ENCODE measurements at regions not wholly inside any gene's neighbourhood (a gene's known extent, or its start where the extent isn't known, plus 50 kb on each side); places are given as distances from the start of the nearest gene placed in this dataset.

DNA sequence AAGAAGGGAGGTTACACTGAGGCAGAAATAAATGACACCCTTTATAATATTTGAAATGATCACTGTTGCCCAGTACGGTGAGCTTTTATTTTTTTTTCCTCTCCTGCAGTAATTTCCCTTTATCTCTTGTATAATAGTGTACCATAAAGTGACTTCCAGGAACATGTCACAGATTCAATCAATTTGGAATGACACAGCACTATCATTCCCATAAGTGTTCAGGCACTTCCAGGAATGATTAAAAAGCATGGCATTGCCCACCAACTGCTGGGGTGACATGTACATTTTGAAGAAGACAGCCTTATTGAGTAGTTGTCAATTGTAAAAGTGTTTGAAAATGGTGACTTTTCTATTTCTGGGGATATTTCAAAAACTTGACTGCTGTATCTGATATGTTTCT, 1700.9 kb upstream of the NUDT12 start:
- no peak overlapping the region for H3K4me2 ChIP-seq (ENCODE audit: low read length)
- H3K27me3 ChIP-seq (ENCODE audit: insufficient read depth, low read length) = no peaks in the 10 kb centered on the region
- H3K27ac ChIP-seq (ENCODE audit: low read depth, low read length) = no peak overlapping the region
- H3K36me3 ChIP-seq (ENCODE audit: insufficient read depth, low read length) = no peaks in the 10 kb centered on the region
- Mint-ChIP-seq H3K36me3 (ENCODE audit: low read depth, unreplicated experiment) (no peaks in the 10 kb centered on the region), H3K9me3 (ENCODE audit: unreplicated experiment) (no peaks in the 10 kb centered on the region), H3K4me3 (ENCODE audit: unreplicated experiment) (no peak overlapping the region), H3K27ac (ENCODE audit: unreplicated experiment) (no peak overlapping the region), H3K4me1 (ENCODE audit: low read depth, unreplicated experiment) (no peaks in the 10 kb centered on the region), H3K27me3 (ENCODE audit: low read depth, unreplicated experiment) (no peaks in the 10 kb centered on the region)
- DNase-seq (ENCODE audit: low read depth) (no peak), FAIRE-seq (no peak)
- H3K4me3 ChIP-seq (ENCODE audit: insufficient read depth, low read depth, low read length) = no peak overlapping the region
- no peak overlapping the region for H2AFZ ChIP-seq (ENCODE audit: low read depth, low read length)
- no peak overlapping the region for H3K9ac ChIP-seq (ENCODE audit: low read length)
- H3K79me2 ChIP-seq (ENCODE audit: insufficient read depth, low read length) = no peaks in the 10 kb centered on the region
- H4K20me1 ChIP-seq (ENCODE audit: insufficient read depth, low read length) = no peaks in the 10 kb centered on the region
- H3K4me1 ChIP-seq (ENCODE audit: insufficient read depth, low read length) = no peaks in the 10 kb centered on the region
- TF ChIP-seq EZH2 (IDR thresholded peaks at IDR 0.05; ENCODE audit: insufficient read depth, low read length) = no peak
- TF ChIP-seq, protein P1, sequence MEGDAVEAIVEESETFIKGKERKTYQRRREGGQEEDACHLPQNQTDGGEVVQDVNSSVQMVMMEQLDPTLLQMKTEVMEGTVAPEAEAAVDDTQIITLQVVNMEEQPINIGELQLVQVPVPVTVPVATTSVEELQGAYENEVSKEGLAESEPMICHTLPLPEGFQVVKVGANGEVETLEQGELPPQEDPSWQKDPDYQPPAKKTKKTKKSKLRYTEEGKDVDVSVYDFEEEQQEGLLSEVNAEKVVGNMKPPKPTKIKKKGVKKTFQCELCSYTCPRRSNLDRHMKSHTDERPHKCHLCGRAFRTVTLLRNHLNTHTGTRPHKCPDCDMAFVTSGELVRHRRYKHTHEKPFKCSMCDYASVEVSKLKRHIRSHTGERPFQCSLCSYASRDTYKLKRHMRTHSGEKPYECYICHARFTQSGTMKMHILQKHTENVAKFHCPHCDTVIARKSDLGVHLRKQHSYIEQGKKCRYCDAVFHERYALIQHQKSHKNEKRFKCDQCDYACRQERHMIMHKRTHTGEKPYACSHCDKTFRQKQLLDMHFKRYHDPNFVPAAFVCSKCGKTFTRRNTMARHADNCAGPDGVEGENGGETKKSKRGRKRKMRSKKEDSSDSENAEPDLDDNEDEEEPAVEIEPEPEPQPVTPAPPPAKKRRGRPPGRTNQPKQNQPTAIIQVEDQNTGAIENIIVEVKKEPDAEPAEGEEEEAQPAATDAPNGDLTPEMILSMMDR (IDR thresholded peaks at IDR 0.05; ENCODE audit: insufficient read depth, low read depth, low read length) = no peak
- no peaks in the 10 kb centered on the region for H3K9me3 ChIP-seq (ENCODE audit: insufficient read depth, low read depth, low read length)

DNA sequence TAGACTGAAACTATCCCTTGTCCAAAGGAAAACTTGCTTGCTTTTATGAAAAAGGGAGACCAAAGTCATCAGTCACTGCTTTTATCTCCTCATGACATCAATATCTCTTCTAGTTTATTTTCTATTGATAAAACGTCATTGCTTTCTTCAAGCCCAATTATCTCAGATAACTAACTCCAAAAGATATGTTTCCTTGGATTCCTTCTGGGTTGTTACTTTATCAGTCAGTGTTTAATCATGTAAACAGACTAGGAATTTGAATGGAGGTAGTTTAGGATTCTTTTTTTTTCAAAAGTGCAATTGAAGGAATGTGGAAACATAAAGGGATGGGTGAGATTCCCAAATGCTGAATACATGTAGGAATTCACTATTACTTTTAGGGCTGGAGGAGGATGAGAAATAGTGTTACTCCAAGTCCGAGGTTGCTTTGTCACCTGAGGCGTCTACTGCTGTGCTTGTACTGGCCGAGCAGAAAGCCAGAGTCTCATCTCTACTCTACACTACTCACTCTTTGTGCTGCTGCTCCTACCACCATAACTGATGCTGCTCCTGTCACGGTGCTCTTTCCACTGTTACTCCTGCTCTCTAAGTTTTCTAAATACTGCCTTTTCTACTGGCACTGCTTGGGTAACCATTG, 1697.1 kb upstream of the NUDT12 start:
- Histone ChIP-seq H3K4me1 (ENCODE audit: insufficient read depth, low read length) (no peaks in the 10 kb centered on the region), H4K20me1 (ENCODE audit: insufficient read depth, low read length) (no peaks in the 10 kb centered on the region), H3K27ac (ENCODE audit: low read depth, low read length) (no peak overlapping the region), H3K79me2 (ENCODE audit: insufficient read depth, low read length) (no peaks in the 10 kb centered on the region), H3K4me2 (ENCODE audit: low read length) (no peak overlapping the region), H3K27me3 (ENCODE audit: insufficient read depth, low read length) (no peaks in the 10 kb centered on the region), H3K9me3 (ENCODE audit: insufficient read depth, low read depth, low read length) (no peaks in the 10 kb centered on the region), H3K36me3 (ENCODE audit: insufficient read depth, low read length) (no peaks in the 10 kb centered on the region), H2AFZ (ENCODE audit: low read depth, low read length) (no peak overlapping the region), H3K4me3 (ENCODE audit: insufficient read depth, low read depth, low read length) (no peak overlapping the region), H3K9ac (ENCODE audit: low read length) (no peak overlapping the region)
- TF ChIP-seq, protein P1 (IDR thresholded peaks at IDR 0.05; ENCODE audit: insufficient read depth, low read depth, low read length) = no peak
- Mint-ChIP-seq H3K27ac (ENCODE audit: unreplicated experiment) (no peak overlapping the region), H3K4me3 (ENCODE audit: unreplicated experiment) (no peak overlapping the region), H3K9me3 (ENCODE audit: unreplicated experiment) (no peaks in the 10 kb centered on the region), H3K4me1 (ENCODE audit: low read depth, unreplicated experiment) (no peaks in the 10 kb centered on the region), H3K27me3 (ENCODE audit: low read depth, unreplicated experiment) (no peaks in the 10 kb centered on the region), H3K36me3 (ENCODE audit: low read depth, unreplicated experiment) (no peaks in the 10 kb centered on the region)
- DNase-seq (ENCODE audit: low read depth) (no peak), FAIRE-seq (no peak)

DNA sequence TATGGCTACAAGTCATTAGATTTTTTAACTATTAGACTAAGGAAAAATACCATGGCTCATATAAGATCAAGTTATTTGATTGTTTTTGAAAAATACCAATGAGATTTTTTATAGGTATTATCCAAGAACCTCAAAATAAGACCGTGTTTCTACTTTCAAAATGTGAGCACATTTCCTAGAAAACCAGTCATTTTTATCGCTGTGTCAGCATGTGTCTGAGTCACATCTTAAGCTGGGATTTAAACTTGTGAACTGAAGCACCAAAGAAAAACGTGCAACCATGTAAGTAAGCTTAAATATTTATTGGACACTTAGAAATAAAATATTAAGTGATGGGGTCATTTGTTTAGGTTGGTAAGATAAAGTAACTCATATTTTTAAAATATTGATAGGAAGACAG, 1676.0 kb upstream of the NUDT12 start:
- FAIRE-seq (no peak), DNase-seq (ENCODE audit: low read depth) (no peak)
- Mint-ChIP-seq H3K4me1 (ENCODE audit: low read depth, unreplicated experiment) (no peaks in the 10 kb centered on the region), H3K27ac (ENCODE audit: unreplicated experiment) (no peak overlapping the region), H3K36me3 (ENCODE audit: low read depth, unreplicated experiment) (no peaks in the 10 kb centered on the region), H3K27me3 (ENCODE audit: low read depth, unreplicated experiment) (no peaks in the 10 kb centered on the region), H3K9me3 (ENCODE audit: unreplicated experiment) (no peaks in the 10 kb centered on the region), H3K4me3 (ENCODE audit: unreplicated experiment) (no peak overlapping the region)
- TF ChIP-seq EZH2 (IDR thresholded peaks at IDR 0.05; ENCODE audit: insufficient read depth, low read length) = no peak
- TF ChIP-seq, protein P1 (IDR thresholded peaks at IDR 0.05; ENCODE audit: insufficient read depth, low read depth, low read length) = no peak
- Histone ChIP-seq H3K36me3 (ENCODE audit: insufficient read depth, low read length) (no peaks in the 10 kb centered on the region), H3K9me3 (ENCODE audit: insufficient read depth, low read depth, low read length) (no peaks in the 10 kb centered on the region), H2AFZ (ENCODE audit: low read depth, low read length) (no peak overlapping the region), H3K27ac (ENCODE audit: low read depth, low read length) (no peak overlapping the region), H3K4me3 (ENCODE audit: insufficient read depth, low read depth, low read length) (no peak overlapping the region), H3K4me2 (ENCODE audit: low read length) (no peak overlapping the region), H4K20me1 (ENCODE audit: insufficient read depth, low read length) (no peaks in the 10 kb centered on the region), H3K79me2 (ENCODE audit: insufficient read depth, low read length) (no peaks in the 10 kb centered on the region), H3K9ac (ENCODE audit: low read length) (no peak overlapping the region), H3K27me3 (ENCODE audit: insufficient read depth, low read length) (no peaks in the 10 kb centered on the region), H3K4me1 (ENCODE audit: insufficient read depth, low read length) (no peaks in the 10 kb centered on the region)

All from astrocyte (in vitro differentiated cells and primary cell).